Panc1 (cell line): ENCODE measurements at regions not wholly inside any gene's neighbourhood (a gene's known extent, or its start where the extent isn't known, plus 50 kb on each side); places are given as distances from the start of the nearest gene placed in this dataset.

Source experiments
- ATAC-seq: fragments of 200-7000 bp; cut with Tn5 transposase; 2 replicates; pipeline ENCODE4 v1.9.1; 2020; ENCODE audit warnings: mild to moderate bottlenecking, moderate library complexity
- BruUV-seq: library from RNA; stranded (reverse); fragments of 400-500 nt; replicated peaks from 2 replicates; lab custom pipeline; 2021; lab: Mats Ljungman, UMichigan
- CTCF ChIA-PET: fragments of 300-600 bp; sonication (Branson Sonifier 250); formaldehyde crosslinking; loops from one replicate; lab custom pipeline; 2022; ENCODE audit warnings: antibody characterized with exemption; lab: Charles Lee
- POLR2A ChIA-PET: fragments of 300-600 bp; sonication (Branson Sonifier 250); formaldehyde crosslinking; loops from one replicate; lab custom pipeline; 2022; ENCODE audit warnings: antibody characterized with exemption; lab: Charles Lee
- DNase-seq: peaks from one replicate; pipeline ENCODE4 v3.0.0-alpha.2; 2010; ENCODE audit warnings: low read depth, low spot score
- H3K27ac ChIP-seq: 2 replicates; pipeline ENCODE4 v1.5.1; 2011; ENCODE audit warnings: mild to moderate bottlenecking, low read length, inconsistent platforms
- H3K27me3 ChIP-seq: fragments of 200-500 bp; sonication (Bioruptor generic); 2 replicates; pipeline ENCODE4 v1.6.0; 2014; ENCODE audit warnings: low read length, inconsistent platforms; ENCODE audit not compliant: control insufficient read depth, insufficient read depth
- H3K36me3 ChIP-seq: fragments of 200-500 bp; sonication (Bioruptor generic); 2 replicates; pipeline ENCODE4 v1.5.1; 2014; ENCODE audit warnings: inconsistent platforms, mild to moderate bottlenecking, low read length, moderate library complexity; ENCODE audit not compliant: control insufficient read depth, insufficient read depth
- H3K4me1 ChIP-seq: 2 replicates; pipeline ENCODE4 v1.5.1; 2011; ENCODE audit warnings: inconsistent platforms, mild to moderate bottlenecking, low read length, moderate library complexity; ENCODE audit not compliant: control insufficient read depth, insufficient read depth
- H3K4me3 ChIP-seq, 2 experiments: 2 replicates each; pipeline ENCODE4 v1.5.1; 2011 to 2012; ENCODE audit warnings: low read depth in 2 of 2, low read length in 2 of 2, mild to moderate bottlenecking in 2 of 2, inconsistent platforms in 1 of 2, moderate library complexity in 1 of 2
- H3K9me3 ChIP-seq: fragments of 200-500 bp; sonication (Bioruptor generic); 2 replicates; pipeline ENCODE4 v1.5.1; 2014; ENCODE audit warnings: low read depth, mild to moderate bottlenecking, inconsistent platforms, low read length, moderate library complexity; ENCODE audit not compliant: control insufficient read depth, insufficient read depth
- POLR2AphosphoS5 ChIP-seq: IDR thresholded peaks from 2 replicates; pipeline ENCODE4 v1.6.1; 2012; ENCODE audit warnings: mild to moderate bottlenecking, low read depth, low read length, moderate library complexity
- SIN3A ChIP-seq: IDR thresholded peaks from 2 replicates; pipeline ENCODE4 v1.6.1; 2012; ENCODE audit warnings: low read depth, mild to moderate bottlenecking, low read length, moderate library complexity, borderline replicate concordance; ENCODE audit not compliant: insufficient read depth
- TCF7L2 ChIP-seq: IDR thresholded peaks from 2 replicates; pipeline ENCODE4 v1.6.1; 2011; ENCODE audit warnings: mild to moderate bottlenecking, low read depth, low read length, inconsistent platforms
- in situ Hi-C: cut with HindIII; loops from 2 replicates; pipeline ENCODE4 v1.10.0; 2016; ENCODE audit warnings: low sequenced_read_pairs, low pct_unique_long_range_greater_than_20kb
- intact Hi-C: fragments of 100-400 bp; cut with micrococcal nuclease; formaldehyde crosslinking; loops from one replicate; pipeline ENCODE4 v1.10.0; 2022; ENCODE audit not compliant: unreplicated experiment
- TF ChIP-seq, protein P1 (sequence below), 2 experiments: IDR thresholded peaks; 2 replicates each; pipeline ENCODE4 v1.6.1; 2011 to 2012; ENCODE audit warnings: low read depth in 2 of 2, control low read depth in 1 of 2, low read length in 1 of 2, mild to moderate bottlenecking in 1 of 2, moderate library complexity in 1 of 2; ENCODE audit not compliant: insufficient read depth in 1 of 2
- TF ChIP-seq, protein P2 (sequence below): fragments of 450-650 bp; IDR thresholded peaks from 2 replicates; pipeline ENCODE4 v1.5.1; 2017; ENCODE audit warnings: mild to moderate bottlenecking

DNA sequence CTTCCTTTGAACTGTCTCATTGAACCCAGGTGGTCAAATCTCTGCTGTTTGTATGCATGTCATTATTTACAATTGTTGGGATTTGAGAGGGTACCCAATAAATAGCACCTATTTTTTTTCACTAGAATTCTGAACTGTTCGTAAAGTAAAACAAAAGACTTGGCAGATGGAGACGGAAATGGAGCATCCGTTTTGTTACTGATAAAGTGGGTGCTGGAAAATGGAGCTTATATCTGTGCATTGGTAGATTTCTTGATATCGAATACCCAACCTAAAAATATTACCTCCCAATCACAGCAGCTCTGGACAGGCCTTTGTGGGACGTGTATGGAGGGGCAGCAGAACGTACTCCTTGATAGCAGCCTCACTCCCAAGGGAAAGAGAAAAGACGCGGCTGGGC lies 224.4 kb downstream of the C12orf75 start:
- Histone ChIP-seq H3K9me3 (no peaks in the 10 kb centered on the region), H3K27ac (0 out of 2 replicates have a peak overlapping the region, but pooled peaks have one; percentile 24), H3K36me3 (no peaks in the 10 kb centered on the region), H3K4me1 (0 out of 2 replicates have a peak, but pooled peaks cover 2% of the 10 kb centered on the region), H3K27me3 (no peaks in the 10 kb centered on the region), H3K4me3 (no peak overlapping the region)
- BruUV-seq, result no TSS peak
- CTCF ChIA-PET, result no interaction called here
- POLR2A ChIA-PET, result no interaction called here
- DNase-seq (no peak), ATAC-seq (no peak)
- TF ChIP-seq TCF7L2 (no peak), POLR2AphosphoS5 (no peak), SIN3A (no peak)
- TF ChIP-seq, protein P1, sequence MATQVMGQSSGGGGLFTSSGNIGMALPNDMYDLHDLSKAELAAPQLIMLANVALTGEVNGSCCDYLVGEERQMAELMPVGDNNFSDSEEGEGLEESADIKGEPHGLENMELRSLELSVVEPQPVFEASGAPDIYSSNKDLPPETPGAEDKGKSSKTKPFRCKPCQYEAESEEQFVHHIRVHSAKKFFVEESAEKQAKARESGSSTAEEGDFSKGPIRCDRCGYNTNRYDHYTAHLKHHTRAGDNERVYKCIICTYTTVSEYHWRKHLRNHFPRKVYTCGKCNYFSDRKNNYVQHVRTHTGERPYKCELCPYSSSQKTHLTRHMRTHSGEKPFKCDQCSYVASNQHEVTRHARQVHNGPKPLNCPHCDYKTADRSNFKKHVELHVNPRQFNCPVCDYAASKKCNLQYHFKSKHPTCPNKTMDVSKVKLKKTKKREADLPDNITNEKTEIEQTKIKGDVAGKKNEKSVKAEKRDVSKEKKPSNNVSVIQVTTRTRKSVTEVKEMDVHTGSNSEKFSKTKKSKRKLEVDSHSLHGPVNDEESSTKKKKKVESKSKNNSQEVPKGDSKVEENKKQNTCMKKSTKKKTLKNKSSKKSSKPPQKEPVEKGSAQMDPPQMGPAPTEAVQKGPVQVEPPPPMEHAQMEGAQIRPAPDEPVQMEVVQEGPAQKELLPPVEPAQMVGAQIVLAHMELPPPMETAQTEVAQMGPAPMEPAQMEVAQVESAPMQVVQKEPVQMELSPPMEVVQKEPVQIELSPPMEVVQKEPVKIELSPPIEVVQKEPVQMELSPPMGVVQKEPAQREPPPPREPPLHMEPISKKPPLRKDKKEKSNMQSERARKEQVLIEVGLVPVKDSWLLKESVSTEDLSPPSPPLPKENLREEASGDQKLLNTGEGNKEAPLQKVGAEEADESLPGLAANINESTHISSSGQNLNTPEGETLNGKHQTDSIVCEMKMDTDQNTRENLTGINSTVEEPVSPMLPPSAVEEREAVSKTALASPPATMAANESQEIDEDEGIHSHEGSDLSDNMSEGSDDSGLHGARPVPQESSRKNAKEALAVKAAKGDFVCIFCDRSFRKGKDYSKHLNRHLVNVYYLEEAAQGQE (IDR thresholded peaks at IDR 0.05; ENCODE audit: insufficient read depth in 1 of 2, low read depth in 2 of 2, low read length in 1 of 2), result no peak
- TF ChIP-seq, protein P2, sequence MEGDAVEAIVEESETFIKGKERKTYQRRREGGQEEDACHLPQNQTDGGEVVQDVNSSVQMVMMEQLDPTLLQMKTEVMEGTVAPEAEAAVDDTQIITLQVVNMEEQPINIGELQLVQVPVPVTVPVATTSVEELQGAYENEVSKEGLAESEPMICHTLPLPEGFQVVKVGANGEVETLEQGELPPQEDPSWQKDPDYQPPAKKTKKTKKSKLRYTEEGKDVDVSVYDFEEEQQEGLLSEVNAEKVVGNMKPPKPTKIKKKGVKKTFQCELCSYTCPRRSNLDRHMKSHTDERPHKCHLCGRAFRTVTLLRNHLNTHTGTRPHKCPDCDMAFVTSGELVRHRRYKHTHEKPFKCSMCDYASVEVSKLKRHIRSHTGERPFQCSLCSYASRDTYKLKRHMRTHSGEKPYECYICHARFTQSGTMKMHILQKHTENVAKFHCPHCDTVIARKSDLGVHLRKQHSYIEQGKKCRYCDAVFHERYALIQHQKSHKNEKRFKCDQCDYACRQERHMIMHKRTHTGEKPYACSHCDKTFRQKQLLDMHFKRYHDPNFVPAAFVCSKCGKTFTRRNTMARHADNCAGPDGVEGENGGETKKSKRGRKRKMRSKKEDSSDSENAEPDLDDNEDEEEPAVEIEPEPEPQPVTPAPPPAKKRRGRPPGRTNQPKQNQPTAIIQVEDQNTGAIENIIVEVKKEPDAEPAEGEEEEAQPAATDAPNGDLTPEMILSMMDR, result no peak
- intact Hi-C loops (no loop called here), in situ Hi-C loops (no loop called here)

DNA sequence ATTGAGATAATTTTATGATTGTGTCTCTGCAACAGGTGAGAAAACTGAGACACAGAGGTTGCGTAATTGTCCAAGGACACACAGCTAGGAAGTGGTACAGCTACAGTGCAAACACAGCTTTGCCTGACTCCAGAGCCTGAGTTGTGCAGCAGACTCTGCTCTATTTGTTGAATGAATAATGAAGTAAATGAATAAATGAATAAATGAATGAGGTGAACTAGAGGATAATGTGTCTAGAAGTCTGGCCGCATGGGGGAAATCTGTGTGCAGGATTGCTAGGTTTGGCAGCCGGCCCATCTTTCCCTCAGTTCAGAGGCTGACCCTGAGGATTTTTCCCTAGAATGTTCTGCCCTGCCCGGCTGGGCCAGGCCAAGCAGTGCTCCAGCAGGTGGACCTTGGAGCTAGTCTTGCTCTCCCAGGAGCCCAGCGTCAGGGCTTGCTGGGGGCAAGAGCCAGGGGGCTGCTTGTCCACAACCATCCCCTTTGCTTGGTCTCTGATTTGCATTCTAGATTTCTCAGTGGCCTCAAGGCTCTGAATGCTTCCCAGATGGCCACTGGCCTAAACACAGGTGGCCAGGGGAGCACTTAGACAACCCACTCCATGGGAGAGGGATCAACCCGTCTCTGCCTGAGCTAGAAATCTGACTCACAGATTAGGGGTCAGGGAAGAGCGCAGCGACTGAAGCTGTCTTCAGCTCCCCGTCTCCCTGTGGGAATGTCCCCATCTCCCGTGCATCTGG lies 225.2 kb downstream of the C12orf75 start:
- ATAC-seq (no peak), DNase-seq (no peak)
- Histone ChIP-seq H3K27ac (0 out of 2 replicates have a peak overlapping the region, but pooled peaks have one; percentile 24), H3K27me3 (no peaks in the 10 kb centered on the region), H3K4me3 (no peak overlapping the region), H3K9me3 (no peaks in the 10 kb centered on the region; the same call in 1 of the 2 replicates), H3K36me3 (no peaks in the 10 kb centered on the region), H3K4me1 (0 out of 2 replicates have a peak, but pooled peaks cover 2% of the 10 kb centered on the region)
- intact Hi-C loops, result no loop called here
- BruUV-seq, result no TSS peak
- CTCF ChIA-PET, result no interaction called here
- POLR2A ChIA-PET, result no interaction called here
- in situ Hi-C loops, result no loop called here
- TF ChIP-seq, protein P2, result no peak
- TF ChIP-seq POLR2AphosphoS5 (no peak), SIN3A (no peak), TCF7L2 (no peak)
- TF ChIP-seq, protein P1 (IDR thresholded peaks at IDR 0.05; ENCODE audit: insufficient read depth in 1 of 2, low read depth in 2 of 2, low read length in 1 of 2), result no peak
